Keratinocyte (primary cell): ENCODE measurements at regions not wholly inside any gene's neighbourhood (a gene's known extent, or its start where the extent isn't known, plus 50 kb on each side); places are given as distances from the start of the nearest gene placed in this dataset.

Source experiments
- CTCF ChIP-seq, 3 experiments: IDR thresholded peaks in 1 of 3; conservative IDR thresholded peaks in 1 of 3; optimal IDR thresholded peaks in 1 of 3; 2 replicates in 2 of 3; 3 replicates in 1 of 3; pipeline versions ENCODE3 to v1.5.1; 2011; ENCODE audit warnings: low read length in 3 of 3, mild to moderate bottlenecking in 3 of 3, moderate library complexity in 2 of 3, control low read depth in 1 of 3, inconsistent platforms in 1 of 3; ENCODE audit not compliant: insufficient read depth in 2 of 3; ENCODE audit errors: extremely low read depth in 1 of 3
- EZH2 ChIP-seq: IDR thresholded peaks from one replicate; pipeline ENCODE4 v1.6.1; 2012; ENCODE audit warnings: inconsistent platforms, mild to moderate bottlenecking, low read length, moderate library complexity

GRCh38 chr11:112903340-112903739, 57.9 kb upstream of the NCAM1 start:
- TF ChIP-seq CTCF (optimal IDR thresholded peaks at IDR 0.05 in 1 of 3, IDR thresholded peaks at IDR 0.05 in 1 of 3, conservative IDR thresholded peaks at IDR 0.05 in 1 of 3; ENCODE audit: extremely low read depth in 1 of 3, insufficient read depth in 2 of 3, low read length in 3 of 3), result no peak
- TF ChIP-seq EZH2, result no peak
